ENCODE measurements at regions not wholly inside any gene's neighbourhood (a gene's known extent, or its start where the extent isn't known, plus 50 kb on each side); places are given as distances from the start of the nearest gene placed in this dataset.
A peak's percentile ranks its signal among the peaks of the same experiment; 100 is the strongest.

GRCh38 chr2:41709702-41710599 is 337.9 kb upstream of the PKDCC start:
- no peaks in the 10 kb centered on the region for H3K9me3 ChIP-seq (ENCODE audit: control insufficient read depth, insufficient read depth, low read depth, low read length)
- H3K9ac ChIP-seq (ENCODE audit: insufficient read depth, low read length): no peak overlapping the region
- no peaks in the 10 kb centered on the region for H4K20me1 ChIP-seq (ENCODE audit: control insufficient read depth, extremely low read depth, insufficient read depth, low read length)
- peak in 1 of 2 donors; percentile 2 for DNase-seq (ENCODE audit: low read depth in 2 of 2)
- no peak overlapping the region for H3K4me2 ChIP-seq (ENCODE audit: extremely low read depth, insufficient read depth, low read length)
- H3K27me3 ChIP-seq (ENCODE audit: control insufficient read depth, insufficient read depth, low read length): no peaks in the 10 kb centered on the region
- no peak overlapping the region for H3K4me3 ChIP-seq (replicated peaks in 1 of 4; ENCODE audit: control extremely low read depth in 1 of 4, insufficient read depth in 1 of 4, low read depth in 3 of 4, low read length in 4 of 4)
- no peak overlapping the region for H3K27ac ChIP-seq (ENCODE audit: insufficient read depth, low read length)
- no peaks in the 10 kb centered on the region for H3K36me3 ChIP-seq (ENCODE audit: control insufficient read depth, insufficient read depth, low read length)
- H3K4me1 ChIP-seq (ENCODE audit: control insufficient read depth, extremely low read depth, insufficient read depth, low read length): no peaks in the 10 kb centered on the region
- H2AFZ ChIP-seq (ENCODE audit: low read length): no peak overlapping the region
- TF ChIP-seq, protein P1, sequence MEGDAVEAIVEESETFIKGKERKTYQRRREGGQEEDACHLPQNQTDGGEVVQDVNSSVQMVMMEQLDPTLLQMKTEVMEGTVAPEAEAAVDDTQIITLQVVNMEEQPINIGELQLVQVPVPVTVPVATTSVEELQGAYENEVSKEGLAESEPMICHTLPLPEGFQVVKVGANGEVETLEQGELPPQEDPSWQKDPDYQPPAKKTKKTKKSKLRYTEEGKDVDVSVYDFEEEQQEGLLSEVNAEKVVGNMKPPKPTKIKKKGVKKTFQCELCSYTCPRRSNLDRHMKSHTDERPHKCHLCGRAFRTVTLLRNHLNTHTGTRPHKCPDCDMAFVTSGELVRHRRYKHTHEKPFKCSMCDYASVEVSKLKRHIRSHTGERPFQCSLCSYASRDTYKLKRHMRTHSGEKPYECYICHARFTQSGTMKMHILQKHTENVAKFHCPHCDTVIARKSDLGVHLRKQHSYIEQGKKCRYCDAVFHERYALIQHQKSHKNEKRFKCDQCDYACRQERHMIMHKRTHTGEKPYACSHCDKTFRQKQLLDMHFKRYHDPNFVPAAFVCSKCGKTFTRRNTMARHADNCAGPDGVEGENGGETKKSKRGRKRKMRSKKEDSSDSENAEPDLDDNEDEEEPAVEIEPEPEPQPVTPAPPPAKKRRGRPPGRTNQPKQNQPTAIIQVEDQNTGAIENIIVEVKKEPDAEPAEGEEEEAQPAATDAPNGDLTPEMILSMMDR (conservative IDR thresholded peaks at IDR 0.05 in 1 of 2, IDR thresholded peaks at IDR 0.05 in 1 of 2; ENCODE audit: low read depth in 1 of 2, low read length in 2 of 2): no peak
- TF ChIP-seq EZH2 (IDR thresholded peaks at IDR 0.05; ENCODE audit: low read length, missing control alignments): no peak
- H3K79me2 ChIP-seq (ENCODE audit: control insufficient read depth, insufficient read depth, low read length): no peaks in the 10 kb centered on the region

DNA sequence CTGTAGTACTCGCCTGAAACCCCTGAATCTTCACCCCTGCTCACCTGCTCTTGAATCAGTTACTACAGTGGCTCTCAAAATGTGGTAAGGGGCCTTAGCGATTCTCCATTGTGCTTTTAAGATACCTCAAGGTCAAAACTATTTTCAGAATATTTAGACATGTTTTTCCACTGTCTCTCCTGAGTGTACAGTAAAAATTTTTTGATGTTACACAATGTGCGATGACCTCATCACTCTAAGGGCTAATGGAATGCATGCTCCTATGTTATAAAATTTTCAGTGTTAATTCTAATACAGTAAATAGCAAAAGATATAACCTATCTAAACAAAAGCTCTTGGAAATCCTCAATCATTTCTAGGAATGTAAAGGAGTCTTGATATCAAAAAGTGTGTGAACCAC is 336.9 kb upstream of the PKDCC start:
- no peaks in the 10 kb centered on the region for H4K20me1 ChIP-seq (ENCODE audit: control insufficient read depth, extremely low read depth, insufficient read depth, low read length)
- no peaks in the 10 kb centered on the region for H3K79me2 ChIP-seq (ENCODE audit: control insufficient read depth, insufficient read depth, low read length)
- H3K4me2 ChIP-seq (ENCODE audit: extremely low read depth, insufficient read depth, low read length): no peak overlapping the region
- no peak overlapping the region for H3K27ac ChIP-seq (ENCODE audit: insufficient read depth, low read length)
- DNase-seq (ENCODE audit: low read depth in 2 of 2): no peak
- H3K9ac ChIP-seq (ENCODE audit: insufficient read depth, low read length): no peak overlapping the region
- no peaks in the 10 kb centered on the region for H3K4me1 ChIP-seq (ENCODE audit: control insufficient read depth, extremely low read depth, insufficient read depth, low read length)
- no peaks in the 10 kb centered on the region for H3K27me3 ChIP-seq (ENCODE audit: control insufficient read depth, insufficient read depth, low read length)
- no peaks in the 10 kb centered on the region for H3K36me3 ChIP-seq (ENCODE audit: control insufficient read depth, insufficient read depth, low read length)
- H3K4me3 ChIP-seq (replicated peaks in 1 of 4; ENCODE audit: control extremely low read depth in 1 of 4, insufficient read depth in 1 of 4, low read depth in 3 of 4, low read length in 4 of 4): no peak overlapping the region
- TF ChIP-seq, protein P1 (conservative IDR thresholded peaks at IDR 0.05 in 1 of 2, IDR thresholded peaks at IDR 0.05 in 1 of 2; ENCODE audit: low read depth in 1 of 2, low read length in 2 of 2): no peak
- no peak for TF ChIP-seq EZH2 (IDR thresholded peaks at IDR 0.05; ENCODE audit: low read length, missing control alignments)
- no peaks in the 10 kb centered on the region for H3K9me3 ChIP-seq (ENCODE audit: control insufficient read depth, insufficient read depth, low read depth, low read length)
- no peak overlapping the region for H2AFZ ChIP-seq (ENCODE audit: low read length)

DNA sequence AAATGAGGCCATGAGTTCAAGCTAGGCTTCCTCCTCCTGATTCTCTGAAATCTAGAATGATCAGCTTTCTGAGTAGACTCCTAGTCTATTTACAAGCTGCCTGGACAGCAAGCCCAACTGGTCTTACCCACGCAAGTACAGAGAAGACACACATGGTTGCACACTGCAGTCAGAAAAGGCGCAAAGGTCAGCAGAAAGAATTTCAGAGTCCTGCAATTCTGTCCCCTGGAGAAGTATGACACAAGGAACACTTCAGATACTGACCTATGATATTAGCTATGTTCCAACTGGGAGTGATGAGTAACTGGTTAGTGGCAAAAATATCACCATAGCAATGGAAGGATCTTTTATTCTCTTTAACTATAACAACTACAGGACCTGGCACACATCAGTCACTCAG is 336.1 kb upstream of the PKDCC start:
- no peaks in the 10 kb centered on the region for H3K4me1 ChIP-seq (ENCODE audit: control insufficient read depth, extremely low read depth, insufficient read depth, low read length)
- DNase-seq (ENCODE audit: low read depth in 2 of 2): no peak
- H3K79me2 ChIP-seq (ENCODE audit: control insufficient read depth, insufficient read depth, low read length): no peaks in the 10 kb centered on the region
- H3K27me3 ChIP-seq (ENCODE audit: control insufficient read depth, insufficient read depth, low read length): no peaks in the 10 kb centered on the region
- H3K27ac ChIP-seq (ENCODE audit: insufficient read depth, low read length): no peak overlapping the region
- no peak overlapping the region for H3K4me2 ChIP-seq (ENCODE audit: extremely low read depth, insufficient read depth, low read length)
- no peak overlapping the region for H3K4me3 ChIP-seq (replicated peaks in 1 of 4; ENCODE audit: control extremely low read depth in 1 of 4, insufficient read depth in 1 of 4, low read depth in 3 of 4, low read length in 4 of 4)
- H3K36me3 ChIP-seq (ENCODE audit: control insufficient read depth, insufficient read depth, low read length): no peaks in the 10 kb centered on the region
- H3K9ac ChIP-seq (ENCODE audit: insufficient read depth, low read length): no peak overlapping the region
- H3K9me3 ChIP-seq (ENCODE audit: control insufficient read depth, insufficient read depth, low read depth, low read length): no peaks in the 10 kb centered on the region
- no peak overlapping the region for H2AFZ ChIP-seq (ENCODE audit: low read length)
- TF ChIP-seq, protein P1 (conservative IDR thresholded peaks at IDR 0.05 in 1 of 2, IDR thresholded peaks at IDR 0.05 in 1 of 2; ENCODE audit: low read depth in 1 of 2, low read length in 2 of 2): no peak
- TF ChIP-seq EZH2 (IDR thresholded peaks at IDR 0.05; ENCODE audit: low read length, missing control alignments): no peak
- no peaks in the 10 kb centered on the region for H4K20me1 ChIP-seq (ENCODE audit: control insufficient read depth, extremely low read depth, insufficient read depth, low read length)

Data from fibroblast of lung (primary cell).